D721Med (cell line): ENCODE measurements at regions not wholly inside any gene's neighbourhood (a gene's known extent, or its start where the extent isn't known, plus 50 kb on each side); places are given as distances from the start of the nearest gene placed in this dataset.
"Not testable (repeated sequence)": the region's sequence is repeated elsewhere in the genome, so short reads cannot be mapped to it uniquely, and the experiment has no call there.

ENCODE experiments used
- DNase-seq: peaks from one replicate; pipeline ENCODE4 v3.0.0; 2011; ENCODE audit warnings: low spot score; ENCODE audit not compliant: insufficient read length
- FAIRE-seq: peaks from 2 replicates; lab custom pipeline; 2011; peaks lifted over from hg19 to GRCh38; lab: Jason Lieb, UNC
- TF ChIP-seq, protein P1 (sequence below): IDR thresholded peaks from 2 replicates; pipeline ENCODE4 v1.5.1; 2012; ENCODE audit warnings: mild to moderate bottlenecking, control low read depth; ENCODE audit not compliant: insufficient read depth; ENCODE audit errors: missing control alignments

GRCh38 chr15:66865622-66866611 is 163.9 kb downstream of the SMAD6 start:
- DNase-seq = no peak
- TF ChIP-seq, protein P1, sequence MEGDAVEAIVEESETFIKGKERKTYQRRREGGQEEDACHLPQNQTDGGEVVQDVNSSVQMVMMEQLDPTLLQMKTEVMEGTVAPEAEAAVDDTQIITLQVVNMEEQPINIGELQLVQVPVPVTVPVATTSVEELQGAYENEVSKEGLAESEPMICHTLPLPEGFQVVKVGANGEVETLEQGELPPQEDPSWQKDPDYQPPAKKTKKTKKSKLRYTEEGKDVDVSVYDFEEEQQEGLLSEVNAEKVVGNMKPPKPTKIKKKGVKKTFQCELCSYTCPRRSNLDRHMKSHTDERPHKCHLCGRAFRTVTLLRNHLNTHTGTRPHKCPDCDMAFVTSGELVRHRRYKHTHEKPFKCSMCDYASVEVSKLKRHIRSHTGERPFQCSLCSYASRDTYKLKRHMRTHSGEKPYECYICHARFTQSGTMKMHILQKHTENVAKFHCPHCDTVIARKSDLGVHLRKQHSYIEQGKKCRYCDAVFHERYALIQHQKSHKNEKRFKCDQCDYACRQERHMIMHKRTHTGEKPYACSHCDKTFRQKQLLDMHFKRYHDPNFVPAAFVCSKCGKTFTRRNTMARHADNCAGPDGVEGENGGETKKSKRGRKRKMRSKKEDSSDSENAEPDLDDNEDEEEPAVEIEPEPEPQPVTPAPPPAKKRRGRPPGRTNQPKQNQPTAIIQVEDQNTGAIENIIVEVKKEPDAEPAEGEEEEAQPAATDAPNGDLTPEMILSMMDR = no peak
- FAIRE-seq = no peak

GRCh38 chr15:66866656-66867055 is 164.6 kb downstream of the SMAD6 start:
- FAIRE-seq = no peak
- DNase-seq = no peak
- TF ChIP-seq, protein P1 = no peak

- DNase-seq (no peak), FAIRE-seq (no peak)
- TF ChIP-seq, protein P1 = no peak
Measured at GRCh38 chr15:66868918-66869317, 166.9 kb downstream of the SMAD6 start.

GRCh38 chr15:66870880-66871388 is 168.9 kb downstream of the SMAD6 start:
- FAIRE-seq = no peak
- TF ChIP-seq, protein P1 = no peak
- DNase-seq = no peak

DNA sequence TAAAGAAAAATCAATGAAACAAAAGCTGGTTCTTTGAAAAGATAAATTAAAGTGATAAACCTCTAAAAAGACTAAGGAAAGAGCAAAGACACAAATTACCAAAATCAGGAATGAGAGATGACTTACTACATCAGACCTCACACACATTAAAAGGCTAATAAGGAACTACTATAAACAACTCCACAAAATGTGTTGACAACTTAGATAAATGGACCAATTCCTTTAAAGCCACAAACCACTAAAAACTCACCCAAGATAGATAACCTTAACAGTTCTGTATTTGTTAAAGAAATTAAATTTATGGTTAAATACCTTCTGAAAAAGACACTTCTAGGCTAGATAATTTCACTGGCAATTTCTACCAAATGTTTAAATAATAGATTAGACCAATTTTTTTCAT is 170.4 kb downstream of the SMAD6 start:
- TF ChIP-seq, protein P1 = no peak

DNA sequence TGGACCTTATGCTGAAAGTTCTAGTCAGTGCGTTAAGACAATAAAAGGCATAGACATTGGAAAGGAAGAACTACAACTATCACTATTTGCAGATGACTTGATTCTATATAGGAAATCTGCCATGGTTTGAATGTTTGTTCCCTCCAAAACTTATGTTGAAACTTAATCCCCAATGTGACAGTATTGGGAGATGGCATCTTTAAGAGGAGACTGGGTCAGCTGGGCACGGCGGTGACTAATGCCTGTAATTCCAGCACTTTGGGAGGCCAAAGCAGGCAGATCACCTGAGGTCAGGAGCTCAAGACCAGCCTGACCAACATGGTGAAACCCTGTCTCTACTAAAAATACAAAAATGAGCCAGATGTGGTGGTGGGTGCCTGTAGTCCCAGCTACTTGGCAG is 171.3 kb downstream of the SMAD6 start:
- FAIRE-seq, DNase-seq: not testable (repeated sequence)

More for the DNA sequence above, 170.4 kb downstream of the SMAD6 start:
- DNase-seq (no peak), FAIRE-seq (no peak)

DNA sequence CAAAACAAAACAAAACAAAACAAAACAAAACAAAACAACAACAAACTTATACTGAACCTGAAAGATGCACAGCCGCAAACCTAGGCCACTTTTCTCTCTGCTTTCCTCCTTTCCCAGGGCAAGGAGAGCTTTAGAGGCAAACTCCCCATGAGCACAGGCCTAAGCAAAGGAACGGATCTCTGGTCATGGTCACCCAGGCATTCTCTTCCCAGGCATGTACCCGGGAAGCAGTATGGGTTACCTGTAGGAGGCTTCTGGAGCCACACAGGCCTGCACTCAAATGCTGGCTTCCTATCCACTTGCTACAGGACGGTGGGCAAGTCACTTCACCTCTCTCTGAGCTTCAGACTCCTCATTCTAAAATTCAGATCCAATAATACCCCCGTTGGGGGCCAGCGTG is 171.8 kb downstream of the SMAD6 start:
- FAIRE-seq (no peak), DNase-seq (no peak)
- TF ChIP-seq, protein P1 = no peak
